LNCaP clone FGC (cell line): ENCODE measurements at regions not wholly inside any gene's neighbourhood (a gene's known extent, or its start where the extent isn't known, plus 50 kb on each side); places are given as distances from the start of the nearest gene placed in this dataset.
"Not testable (repeated sequence)": the region's sequence is repeated elsewhere in the genome, so short reads cannot be mapped to it uniquely, and the experiment has no call there.

Experiments
- DNase-seq: peaks from one replicate; pipeline ENCODE4 v3.0.0-alpha.2; 2011; ENCODE audit warnings: low read depth
- H3K4me3 ChIP-seq: 2 replicates; pipeline ENCODE4 v1.5.1; 2011; ENCODE audit warnings: mild to moderate bottlenecking, low read depth, low read length, control low read depth
- TF ChIP-seq, protein P1 (sequence below): IDR thresholded peaks from 2 replicates; pipeline ENCODE4 v1.5.1; 2012; ENCODE audit warnings: mild to moderate bottlenecking; ENCODE audit not compliant: control insufficient read depth, insufficient read depth; ENCODE audit errors: extremely low read depth

DNA sequence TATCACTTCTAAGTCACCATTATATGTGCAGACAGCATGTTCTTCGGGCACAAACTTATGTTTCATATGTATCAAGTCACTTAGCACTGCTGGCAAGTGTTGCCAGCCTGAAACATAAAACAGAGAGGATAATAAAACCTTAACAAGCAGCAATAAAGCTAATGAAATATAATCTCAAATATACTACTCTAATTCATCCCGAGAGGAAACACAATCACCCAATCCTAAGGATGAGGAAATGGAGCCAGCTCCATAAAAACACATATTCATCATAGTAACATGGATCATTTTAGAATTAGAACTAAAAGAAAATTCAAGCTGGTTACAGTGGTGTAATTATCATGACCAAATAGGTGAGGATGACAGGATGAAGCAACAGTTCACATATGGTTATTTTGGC is 1072.7 kb downstream of the EPHA3 start:
- peak; percentile 50 for DNase-seq
- no peak overlapping the region for H3K4me3 ChIP-seq
- TF ChIP-seq, protein P1, sequence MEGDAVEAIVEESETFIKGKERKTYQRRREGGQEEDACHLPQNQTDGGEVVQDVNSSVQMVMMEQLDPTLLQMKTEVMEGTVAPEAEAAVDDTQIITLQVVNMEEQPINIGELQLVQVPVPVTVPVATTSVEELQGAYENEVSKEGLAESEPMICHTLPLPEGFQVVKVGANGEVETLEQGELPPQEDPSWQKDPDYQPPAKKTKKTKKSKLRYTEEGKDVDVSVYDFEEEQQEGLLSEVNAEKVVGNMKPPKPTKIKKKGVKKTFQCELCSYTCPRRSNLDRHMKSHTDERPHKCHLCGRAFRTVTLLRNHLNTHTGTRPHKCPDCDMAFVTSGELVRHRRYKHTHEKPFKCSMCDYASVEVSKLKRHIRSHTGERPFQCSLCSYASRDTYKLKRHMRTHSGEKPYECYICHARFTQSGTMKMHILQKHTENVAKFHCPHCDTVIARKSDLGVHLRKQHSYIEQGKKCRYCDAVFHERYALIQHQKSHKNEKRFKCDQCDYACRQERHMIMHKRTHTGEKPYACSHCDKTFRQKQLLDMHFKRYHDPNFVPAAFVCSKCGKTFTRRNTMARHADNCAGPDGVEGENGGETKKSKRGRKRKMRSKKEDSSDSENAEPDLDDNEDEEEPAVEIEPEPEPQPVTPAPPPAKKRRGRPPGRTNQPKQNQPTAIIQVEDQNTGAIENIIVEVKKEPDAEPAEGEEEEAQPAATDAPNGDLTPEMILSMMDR, result no peak

DNA sequence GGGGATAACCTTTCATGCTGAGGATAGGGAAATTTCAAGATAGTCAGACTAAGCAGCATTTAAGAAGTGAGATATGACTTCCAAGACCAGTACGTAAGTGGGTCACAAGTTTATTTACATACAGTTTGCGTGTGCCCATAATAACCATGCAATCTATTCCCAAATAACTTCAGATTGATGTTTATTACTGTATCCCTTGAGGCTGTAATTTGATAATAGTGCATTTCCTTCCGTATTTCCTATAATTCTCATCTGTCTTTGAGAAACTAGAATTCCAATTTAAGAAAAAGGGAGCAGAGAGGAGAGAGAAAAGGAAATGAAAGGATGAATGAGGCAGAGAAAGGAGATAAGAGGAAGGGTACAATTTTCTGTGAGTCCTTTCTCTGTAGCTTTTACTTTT is 1073.1 kb downstream of the EPHA3 start:
- DNase-seq, result no peak
- H3K4me3 ChIP-seq, result no peak overlapping the region
- TF ChIP-seq, protein P1, result no peak

DNA sequence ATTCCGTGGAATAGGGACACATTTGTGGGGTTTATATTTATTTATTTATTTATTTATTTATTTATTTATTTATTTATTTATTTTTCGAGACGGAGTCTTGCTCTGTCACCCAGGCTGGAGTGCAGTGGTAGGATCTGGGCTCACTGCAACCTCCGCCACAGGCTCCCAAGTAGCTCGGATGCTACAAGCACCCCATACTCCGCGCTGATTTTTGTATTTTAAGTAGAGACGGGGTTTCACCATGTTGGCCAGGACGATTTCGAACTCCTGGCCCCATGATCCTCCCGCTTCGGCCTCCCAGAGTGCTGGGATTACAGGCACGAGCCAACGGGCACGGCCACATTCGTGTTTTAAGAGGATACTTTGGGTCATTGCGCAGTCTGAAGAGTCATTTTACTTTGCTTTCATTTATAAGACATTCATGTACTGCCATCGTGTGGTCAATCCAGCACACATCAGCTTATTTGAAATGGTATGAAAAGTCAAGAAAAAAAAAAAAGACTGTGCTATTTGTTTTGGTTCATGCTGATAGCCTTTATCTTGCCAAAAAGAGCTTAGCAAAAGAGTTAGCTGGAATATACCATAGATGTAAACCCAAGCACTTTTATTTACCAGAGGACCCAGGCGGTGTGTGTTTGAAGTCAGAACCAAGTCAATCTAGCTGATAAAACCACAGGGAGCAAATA is 1075.0 kb downstream of the EPHA3 start:
- not testable (repeated sequence) for H3K4me3 ChIP-seq, DNase-seq
- TF ChIP-seq, protein P1, result peak; percentile 37

DNA sequence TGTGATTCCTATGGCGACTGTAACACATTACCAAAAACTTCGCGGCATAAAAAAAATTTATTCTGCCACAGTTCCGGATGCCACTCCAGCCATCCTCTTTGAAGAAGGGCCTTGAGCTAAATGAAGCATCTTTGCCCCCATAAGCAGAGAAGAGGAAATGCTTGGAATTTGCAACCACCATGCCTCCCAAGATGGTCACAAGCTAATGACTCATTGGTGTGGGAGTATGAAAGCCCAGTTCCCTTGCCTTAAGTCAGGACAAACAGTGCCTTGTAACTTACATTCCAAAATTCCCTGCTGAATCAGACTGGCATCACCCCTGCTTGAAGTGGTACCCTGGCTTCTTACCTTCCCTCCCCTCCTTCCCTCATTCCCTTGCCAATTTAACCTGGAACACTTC is 1077.4 kb downstream of the EPHA3 start:
- no peak overlapping the region for H3K4me3 ChIP-seq
- TF ChIP-seq, protein P1, result no peak
- no peak for DNase-seq

DNA sequence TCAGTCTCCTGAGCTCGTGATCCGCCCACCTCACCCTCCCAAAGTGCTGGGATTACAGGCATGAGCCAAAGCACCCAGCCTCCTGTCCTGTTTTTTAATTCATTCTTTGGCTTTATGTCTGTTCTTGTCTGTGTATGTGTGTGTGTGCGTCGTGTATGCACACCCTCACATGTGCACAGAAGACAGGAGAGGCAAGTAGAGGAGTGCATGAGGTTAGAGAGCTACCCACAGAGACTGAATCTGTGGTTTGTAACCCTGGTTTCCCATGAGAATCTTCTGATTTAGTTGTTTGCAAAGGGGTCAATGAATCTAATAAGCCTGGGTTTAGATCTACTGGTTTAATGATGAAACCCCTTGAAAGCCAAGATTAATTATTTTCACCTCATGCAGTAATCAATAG is 1090.0 kb downstream of the EPHA3 start:
- DNase-seq, result not testable (repeated sequence)

DNA sequence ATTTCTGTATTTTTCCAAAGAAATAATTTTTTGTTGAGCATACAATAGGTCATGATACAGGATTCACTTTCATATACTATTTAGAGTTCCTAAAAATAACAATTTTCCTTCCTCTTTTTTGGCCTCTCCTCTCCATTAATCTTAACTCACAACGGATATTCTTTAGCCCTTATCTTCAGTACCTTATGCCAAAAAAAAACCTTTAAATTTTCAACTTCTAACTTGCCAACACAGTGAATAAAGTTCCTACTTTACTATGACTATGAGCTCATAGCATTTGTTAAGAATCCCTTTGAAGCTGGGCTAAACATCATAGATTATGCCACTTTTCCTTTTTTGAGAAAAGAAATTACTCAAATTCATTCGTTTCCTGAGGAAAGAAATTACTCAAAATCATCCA is 1095.5 kb downstream of the EPHA3 start:
- DNase-seq, H3K4me3 ChIP-seq: not testable (repeated sequence)

More for the DNA sequence above, 1090.0 kb downstream of the EPHA3 start:
- H3K4me3 ChIP-seq, result not testable (repeated sequence)

DNA sequence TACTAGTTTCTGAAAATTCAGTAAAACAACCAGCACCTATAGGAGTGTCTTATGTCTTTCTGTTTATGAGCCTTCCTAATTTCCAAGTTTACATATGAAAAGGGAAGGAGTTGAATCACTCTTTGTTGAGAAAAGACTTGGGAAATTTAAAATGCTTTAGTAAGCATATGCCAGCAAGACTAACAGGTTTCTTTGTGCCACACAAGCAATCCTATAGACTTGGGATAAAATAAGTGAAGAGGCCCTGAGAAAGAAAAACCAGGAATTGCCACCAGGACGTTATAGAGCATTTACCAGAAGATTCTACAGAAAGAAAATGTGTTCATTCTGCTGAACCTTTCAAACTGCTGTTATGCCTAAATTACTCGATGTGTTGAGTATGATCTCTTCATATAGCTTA is 1099.1 kb downstream of the EPHA3 start:
- not testable (repeated sequence) for H3K4me3 ChIP-seq, DNase-seq

DNA sequence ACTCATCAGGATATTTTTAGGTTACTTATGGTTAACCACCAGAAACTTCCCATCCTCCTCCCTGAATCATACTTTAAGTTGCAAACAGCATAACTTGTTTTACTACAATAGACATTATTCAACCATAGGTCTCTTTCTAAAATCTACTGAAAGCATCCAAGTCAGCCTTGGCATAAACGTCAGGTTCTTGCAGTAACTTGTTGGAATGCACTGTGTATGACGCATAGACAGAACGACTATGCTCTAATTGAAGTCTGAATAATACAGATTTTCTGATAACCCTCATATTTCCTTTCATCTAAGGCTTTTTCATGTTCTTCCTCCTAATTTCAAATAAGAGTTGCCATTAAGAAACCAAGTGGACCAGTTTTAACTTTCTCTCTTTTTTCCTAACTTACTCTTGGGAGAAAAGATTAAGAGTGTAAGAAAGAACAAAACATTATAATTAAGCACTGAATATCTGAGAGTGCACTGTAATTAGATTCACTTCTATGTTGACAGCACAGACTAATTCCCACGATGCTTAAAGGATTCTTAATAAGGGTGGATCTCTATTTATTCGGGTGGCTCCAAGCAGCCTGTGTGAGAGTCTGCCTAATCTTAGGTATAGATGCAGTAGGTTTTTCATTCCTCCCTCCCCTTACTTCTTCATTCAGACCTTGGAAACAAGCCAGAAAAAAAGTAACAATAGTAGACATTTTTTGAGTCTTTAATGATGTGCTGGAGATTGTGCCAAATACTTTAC is 1100.1 kb downstream of the EPHA3 start:
- DNase-seq, H3K4me3 ChIP-seq: not testable (repeated sequence)

DNA sequence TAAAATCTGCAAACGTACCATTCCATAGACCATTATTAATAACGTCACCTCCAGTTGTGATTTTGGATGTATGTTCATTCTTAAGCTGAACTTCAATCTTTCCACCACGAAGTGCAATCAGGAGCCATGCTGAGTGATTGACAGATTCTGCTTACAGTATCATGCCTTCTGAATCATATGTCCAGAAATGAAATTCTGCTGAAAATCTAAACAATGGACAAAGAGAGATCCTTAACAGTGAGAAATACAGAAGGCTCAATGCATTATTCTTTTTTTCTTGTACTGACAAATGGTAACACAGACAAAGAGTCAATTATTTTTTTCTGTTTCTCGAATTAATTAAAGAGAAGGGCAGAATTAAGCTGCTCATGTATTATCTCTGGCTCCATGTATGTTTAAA is 1114.5 kb downstream of the EPHA3 start:
- DNase-seq, result no peak
- H3K4me3 ChIP-seq, result no peak overlapping the region
- TF ChIP-seq, protein P1, result no peak
